H1 (cell line): ENCODE measurements at regions not wholly inside any gene's neighbourhood (a gene's known extent, or its start where the extent isn't known, plus 50 kb on each side); places are given as distances from the start of the nearest gene placed in this dataset.

Source experiments
- POLR2AphosphoS5 ChIP-seq: IDR thresholded peaks from 2 replicates; pipeline ENCODE4 v1.6.1; 2011; ENCODE audit warnings: low read depth, low read length
- RXRA ChIP-seq: IDR thresholded peaks from 2 replicates; pipeline ENCODE4 v1.6.1; 2011; ENCODE audit warnings: low read depth, mild to moderate bottlenecking, low read length, moderate library complexity; ENCODE audit not compliant: insufficient read depth
- SUZ12 ChIP-seq: fragments of 200-600 bp; sonication (generic); IDR thresholded peaks from 2 replicates; pipeline ENCODE4 v1.6.1; 2012; ENCODE audit warnings: mild to moderate bottlenecking, inconsistent platforms, low read length, moderate library complexity, mixed read lengths
- TAF7 ChIP-seq: optimal IDR thresholded peaks from 2 replicates; pipeline ENCODE3; 2011; ENCODE audit warnings: low read depth, mild to moderate bottlenecking, inconsistent platforms, low read length, moderate library complexity, borderline replicate concordance
- TEAD4 ChIP-seq: IDR thresholded peaks from 2 replicates; pipeline ENCODE4 v1.6.1; 2012; ENCODE audit warnings: low read depth, low read length, inconsistent platforms, mixed read lengths
- TF ChIP-seq, protein P1 (sequence below): fragments of 300-600 bp; sonication (generic); IDR thresholded peaks from 2 replicates; pipeline ENCODE4 v1.7.1; 2012; ENCODE audit warnings: low read length, moderate library complexity, mild to moderate bottlenecking, inconsistent platforms; ENCODE audit not compliant: insufficient replicate concordance

DNA sequence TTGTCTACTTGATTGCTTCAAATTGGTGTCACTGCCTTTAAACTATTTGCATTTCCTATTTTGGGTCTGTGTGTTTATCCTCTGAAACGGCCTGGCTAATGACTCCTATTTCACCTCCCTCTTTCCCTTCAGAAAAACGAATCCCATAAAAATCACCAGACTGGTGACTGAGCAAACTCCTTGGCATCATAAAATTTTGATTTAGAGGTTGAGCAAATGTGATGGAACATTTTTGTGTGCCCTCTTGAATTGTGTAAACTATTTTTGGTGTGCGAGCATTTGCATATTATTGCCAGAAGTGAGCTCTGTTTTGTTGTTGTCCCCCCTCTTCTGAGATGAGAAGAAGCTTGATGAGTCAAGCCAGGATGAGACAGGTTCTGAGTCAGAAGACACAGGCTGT lies 316.1 kb downstream of the AJAP1 start (continued):
- TF ChIP-seq TAF7 (no peak), SUZ12 (no peak), RXRA (no peak), TEAD4 (no peak), POLR2AphosphoS5 (no peak)
- TF ChIP-seq, protein P1, sequence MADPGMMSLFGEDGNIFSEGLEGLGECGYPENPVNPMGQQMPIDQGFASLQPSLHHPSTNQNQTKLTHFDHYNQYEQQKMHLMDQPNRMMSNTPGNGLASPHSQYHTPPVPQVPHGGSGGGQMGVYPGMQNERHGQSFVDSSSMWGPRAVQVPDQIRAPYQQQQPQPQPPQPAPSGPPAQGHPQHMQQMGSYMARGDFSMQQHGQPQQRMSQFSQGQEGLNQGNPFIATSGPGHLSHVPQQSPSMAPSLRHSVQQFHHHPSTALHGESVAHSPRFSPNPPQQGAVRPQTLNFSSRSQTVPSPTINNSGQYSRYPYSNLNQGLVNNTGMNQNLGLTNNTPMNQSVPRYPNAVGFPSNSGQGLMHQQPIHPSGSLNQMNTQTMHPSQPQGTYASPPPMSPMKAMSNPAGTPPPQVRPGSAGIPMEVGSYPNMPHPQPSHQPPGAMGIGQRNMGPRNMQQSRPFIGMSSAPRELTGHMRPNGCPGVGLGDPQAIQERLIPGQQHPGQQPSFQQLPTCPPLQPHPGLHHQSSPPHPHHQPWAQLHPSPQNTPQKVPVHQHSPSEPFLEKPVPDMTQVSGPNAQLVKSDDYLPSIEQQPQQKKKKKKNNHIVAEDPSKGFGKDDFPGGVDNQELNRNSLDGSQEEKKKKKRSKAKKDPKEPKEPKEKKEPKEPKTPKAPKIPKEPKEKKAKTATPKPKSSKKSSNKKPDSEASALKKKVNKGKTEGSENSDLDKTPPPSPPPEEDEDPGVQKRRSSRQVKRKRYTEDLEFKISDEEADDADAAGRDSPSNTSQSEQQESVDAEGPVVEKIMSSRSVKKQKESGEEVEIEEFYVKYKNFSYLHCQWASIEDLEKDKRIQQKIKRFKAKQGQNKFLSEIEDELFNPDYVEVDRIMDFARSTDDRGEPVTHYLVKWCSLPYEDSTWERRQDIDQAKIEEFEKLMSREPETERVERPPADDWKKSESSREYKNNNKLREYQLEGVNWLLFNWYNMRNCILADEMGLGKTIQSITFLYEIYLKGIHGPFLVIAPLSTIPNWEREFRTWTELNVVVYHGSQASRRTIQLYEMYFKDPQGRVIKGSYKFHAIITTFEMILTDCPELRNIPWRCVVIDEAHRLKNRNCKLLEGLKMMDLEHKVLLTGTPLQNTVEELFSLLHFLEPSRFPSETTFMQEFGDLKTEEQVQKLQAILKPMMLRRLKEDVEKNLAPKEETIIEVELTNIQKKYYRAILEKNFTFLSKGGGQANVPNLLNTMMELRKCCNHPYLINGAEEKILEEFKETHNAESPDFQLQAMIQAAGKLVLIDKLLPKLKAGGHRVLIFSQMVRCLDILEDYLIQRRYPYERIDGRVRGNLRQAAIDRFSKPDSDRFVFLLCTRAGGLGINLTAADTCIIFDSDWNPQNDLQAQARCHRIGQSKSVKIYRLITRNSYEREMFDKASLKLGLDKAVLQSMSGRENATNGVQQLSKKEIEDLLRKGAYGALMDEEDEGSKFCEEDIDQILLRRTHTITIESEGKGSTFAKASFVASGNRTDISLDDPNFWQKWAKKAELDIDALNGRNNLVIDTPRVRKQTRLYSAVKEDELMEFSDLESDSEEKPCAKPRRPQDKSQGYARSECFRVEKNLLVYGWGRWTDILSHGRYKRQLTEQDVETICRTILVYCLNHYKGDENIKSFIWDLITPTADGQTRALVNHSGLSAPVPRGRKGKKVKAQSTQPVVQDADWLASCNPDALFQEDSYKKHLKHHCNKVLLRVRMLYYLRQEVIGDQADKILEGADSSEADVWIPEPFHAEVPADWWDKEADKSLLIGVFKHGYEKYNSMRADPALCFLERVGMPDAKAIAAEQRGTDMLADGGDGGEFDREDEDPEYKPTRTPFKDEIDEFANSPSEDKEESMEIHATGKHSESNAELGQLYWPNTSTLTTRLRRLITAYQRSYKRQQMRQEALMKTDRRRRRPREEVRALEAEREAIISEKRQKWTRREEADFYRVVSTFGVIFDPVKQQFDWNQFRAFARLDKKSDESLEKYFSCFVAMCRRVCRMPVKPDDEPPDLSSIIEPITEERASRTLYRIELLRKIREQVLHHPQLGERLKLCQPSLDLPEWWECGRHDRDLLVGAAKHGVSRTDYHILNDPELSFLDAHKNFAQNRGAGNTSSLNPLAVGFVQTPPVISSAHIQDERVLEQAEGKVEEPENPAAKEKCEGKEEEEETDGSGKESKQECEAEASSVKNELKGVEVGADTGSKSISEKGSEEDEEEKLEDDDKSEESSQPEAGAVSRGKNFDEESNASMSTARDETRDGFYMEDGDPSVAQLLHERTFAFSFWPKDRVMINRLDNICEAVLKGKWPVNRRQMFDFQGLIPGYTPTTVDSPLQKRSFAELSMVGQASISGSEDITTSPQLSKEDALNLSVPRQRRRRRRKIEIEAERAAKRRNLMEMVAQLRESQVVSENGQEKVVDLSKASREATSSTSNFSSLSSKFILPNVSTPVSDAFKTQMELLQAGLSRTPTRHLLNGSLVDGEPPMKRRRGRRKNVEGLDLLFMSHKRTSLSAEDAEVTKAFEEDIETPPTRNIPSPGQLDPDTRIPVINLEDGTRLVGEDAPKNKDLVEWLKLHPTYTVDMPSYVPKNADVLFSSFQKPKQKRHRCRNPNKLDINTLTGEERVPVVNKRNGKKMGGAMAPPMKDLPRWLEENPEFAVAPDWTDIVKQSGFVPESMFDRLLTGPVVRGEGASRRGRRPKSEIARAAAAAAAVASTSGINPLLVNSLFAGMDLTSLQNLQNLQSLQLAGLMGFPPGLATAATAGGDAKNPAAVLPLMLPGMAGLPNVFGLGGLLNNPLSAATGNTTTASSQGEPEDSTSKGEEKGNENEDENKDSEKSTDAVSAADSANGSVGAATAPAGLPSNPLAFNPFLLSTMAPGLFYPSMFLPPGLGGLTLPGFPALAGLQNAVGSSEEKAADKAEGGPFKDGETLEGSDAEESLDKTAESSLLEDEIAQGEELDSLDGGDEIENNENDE = no peak
- TF ChIP-seq, all 59 proteins: peak for 0
